ENCODE measurements at regions not wholly inside any gene's neighbourhood (a gene's known extent, or its start where the extent isn't known, plus 50 kb on each side); places are given as distances from the start of the nearest gene placed in this dataset.

GRCh38 chr9:29647451-29647850 is 2074.2 kb upstream of the C9orf72 start:
- no peaks in the 10 kb centered on the region for H3K9me3 ChIP-seq
- no peaks in the 10 kb centered on the region for H3K27me3 ChIP-seq
- no peak overlapping the region for H3K4me3 ChIP-seq
- no peak for DNase-seq
- H3K27ac ChIP-seq: no peak overlapping the region
- no peaks in the 10 kb centered on the region for H3K4me1 ChIP-seq (ENCODE audit: insufficient read depth)
- intact Hi-C loops (cut with DNase I): no loop called here
- H3K36me3 ChIP-seq: no peaks in the 10 kb centered on the region
- no peak for TF ChIP-seq EP300 (IDR thresholded peaks at IDR 0.05)
- TF ChIP-seq POLR2A (IDR thresholded peaks at IDR 0.05): no peak
- no peak for TF ChIP-seq CTCF (IDR thresholded peaks at IDR 0.05)

GRCh38 chr9:29648132-29648531 is 2074.9 kb upstream of the C9orf72 start:
- no peak for DNase-seq
- Histone ChIP-seq H3K4me3 (no peak overlapping the region), H3K4me1 (ENCODE audit: insufficient read depth) (no peaks in the 10 kb centered on the region), H3K27ac (no peak overlapping the region), H3K27me3 (no peaks in the 10 kb centered on the region), H3K9me3 (no peaks in the 10 kb centered on the region), H3K36me3 (no peaks in the 10 kb centered on the region)
- TF ChIP-seq CTCF (IDR thresholded peaks at IDR 0.05) (no peak), POLR2A (IDR thresholded peaks at IDR 0.05) (no peak), EP300 (IDR thresholded peaks at IDR 0.05) (no peak)
- intact Hi-C loops (cut with DNase I): no loop called here

- Histone ChIP-seq H3K36me3 (no peaks in the 10 kb centered on the region), H3K4me1 (ENCODE audit: insufficient read depth) (no peaks in the 10 kb centered on the region), H3K27ac (no peak overlapping the region), H3K4me3 (no peak overlapping the region), H3K9me3 (no peaks in the 10 kb centered on the region), H3K27me3 (no peaks in the 10 kb centered on the region)
- no peak for DNase-seq
- TF ChIP-seq EP300 (IDR thresholded peaks at IDR 0.05) (no peak), POLR2A (IDR thresholded peaks at IDR 0.05) (no peak), CTCF (IDR thresholded peaks at IDR 0.05) (no peak)
- intact Hi-C loops (cut with DNase I): no loop called here
Measured at GRCh38 chr9:29648601-29649000, 2075.3 kb upstream of the C9orf72 start.

- Histone ChIP-seq H3K9me3 (no peaks in the 10 kb centered on the region), H3K36me3 (no peaks in the 10 kb centered on the region), H3K27me3 (no peaks in the 10 kb centered on the region), H3K27ac (no peak overlapping the region), H3K4me1 (ENCODE audit: insufficient read depth) (no peaks in the 10 kb centered on the region), H3K4me3 (no peak overlapping the region)
- intact Hi-C loops (cut with DNase I): no loop called here
- no peak for DNase-seq
- WGBS, 3 donors: 74 to 79% (median 78%) methylated on average over 7 of the region's 7 CpGs
- no peak for TF ChIP-seq EP300 (IDR thresholded peaks at IDR 0.05)
Measured at GRCh38 chr9:29656641-29657406, 2083.5 kb upstream of the C9orf72 start.

GRCh38 chr9:29657821-29658220 is 2084.5 kb upstream of the C9orf72 start:
- no peak for DNase-seq
- Histone ChIP-seq H3K4me3 (no peak overlapping the region), H3K4me1 (ENCODE audit: insufficient read depth) (no peaks in the 10 kb centered on the region), H3K27me3 (no peaks in the 10 kb centered on the region), H3K27ac (no peak overlapping the region), H3K9me3 (no peaks in the 10 kb centered on the region), H3K36me3 (no peaks in the 10 kb centered on the region)
- intact Hi-C loops (cut with DNase I): no loop called here
- WGBS, 3 donors: 94 to 97% (median 94%) methylated on average over 7 of the region's 7 CpGs
- no peak for TF ChIP-seq EP300 (IDR thresholded peaks at IDR 0.05)
- no peak for TF ChIP-seq POLR2A (IDR thresholded peaks at IDR 0.05)
- TF ChIP-seq CTCF (IDR thresholded peaks at IDR 0.05): no peak

Data from ovary (tissue), 7 donors.